SJSA1 (cell line): ENCODE measurements at regions not wholly inside any gene's neighbourhood (a gene's known extent, or its start where the extent isn't known, plus 50 kb on each side); places are given as distances from the start of the nearest gene placed in this dataset.

Source experiments
- DNase-seq, 2 experiments: peaks; one replicate each; pipeline ENCODE4 v3.0.0-alpha.2; 2015 to 2020; ENCODE audit warnings: low spot score in 2 of 2, low read depth in 1 of 2
- H3K27ac ChIP-seq: fragments of 250-450 bp; sonication (Bioruptor Pico); 2 replicates; pipeline ENCODE4 v1.5.1; 2020; ENCODE audit warnings: mild to moderate bottlenecking, moderate library complexity
- H3K27me3 ChIP-seq: fragments of 250-450 bp; sonication (Bioruptor Pico); replicated peaks from 2 replicates; pipeline ENCODE4 v1.5.1; 2020; ENCODE audit warnings: mild to moderate bottlenecking, moderate library complexity
- H3K36me3 ChIP-seq: fragments of 250-450 bp; sonication (Bioruptor Pico); 2 replicates; pipeline ENCODE4 v1.5.1; 2020; ENCODE audit warnings: mild to moderate bottlenecking
- H3K4me1 ChIP-seq: fragments of 250-450 bp; sonication (Bioruptor Pico); replicated peaks from 2 replicates; pipeline ENCODE4 v1.6.1; 2021; ENCODE audit warnings: mild to moderate bottlenecking
- H3K4me3 ChIP-seq: fragments of 250-450 bp; sonication (Bioruptor Pico); 2 replicates; pipeline ENCODE4 v1.5.1; 2020; ENCODE audit warnings: mild to moderate bottlenecking
- H3K9me3 ChIP-seq: fragments of 250-450 bp; sonication (Bioruptor Pico); replicated peaks from 2 replicates; pipeline ENCODE4 v1.5.1; 2020; ENCODE audit warnings: mild to moderate bottlenecking

DNA sequence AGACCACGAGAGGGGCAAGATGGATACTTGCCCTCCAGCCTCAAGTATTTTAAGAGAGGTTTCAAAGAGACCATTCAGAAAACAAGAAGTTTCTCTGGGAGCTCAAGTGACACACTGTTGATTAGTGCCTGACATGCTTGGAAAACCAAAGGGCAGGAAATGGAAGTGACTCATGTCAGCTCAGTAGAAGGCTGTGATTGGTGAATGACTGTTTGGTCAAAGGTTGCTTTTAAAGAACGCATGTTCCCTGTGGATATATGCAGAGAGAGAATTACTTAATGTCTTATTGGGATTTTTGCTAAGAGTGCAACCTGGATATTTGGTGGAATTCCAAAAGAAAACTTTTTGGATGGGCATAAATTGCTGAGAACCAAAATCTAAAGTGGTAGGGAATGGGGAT is 549.9 kb downstream of the XIRP2 start:
- Histone ChIP-seq H3K27ac (no peak overlapping the region), H3K4me3 (no peak overlapping the region), H3K27me3 (no peaks in the 10 kb centered on the region), H3K4me1 (no peaks in the 10 kb centered on the region), H3K36me3 (no peaks in the 10 kb centered on the region), H3K9me3 (no peaks in the 10 kb centered on the region)
- DNase-seq = no peak

DNA sequence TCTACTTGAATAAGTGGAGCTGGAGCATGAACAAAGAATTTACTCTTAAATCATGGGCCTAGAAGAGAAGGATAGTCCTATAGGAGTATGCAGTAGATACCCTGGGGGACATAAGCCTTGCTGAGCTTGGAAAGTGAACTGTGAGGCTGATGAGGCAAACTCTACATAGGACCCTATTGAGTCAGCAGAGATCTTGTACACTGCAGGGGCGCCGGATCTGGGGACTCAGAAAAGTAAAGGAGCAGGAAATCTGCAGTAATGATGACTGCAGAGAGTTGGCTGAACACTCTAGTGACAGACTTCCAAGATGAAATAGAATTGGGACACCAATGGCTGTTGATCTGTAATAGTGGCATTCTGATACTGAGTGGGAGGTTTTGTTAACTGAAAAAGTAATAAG is 543.7 kb downstream of the XIRP2 start:
- H3K27ac ChIP-seq = no peak overlapping the region
- DNase-seq = no peak
- no peaks in the 10 kb centered on the region for H3K4me1 ChIP-seq
- no peaks in the 10 kb centered on the region for H3K9me3 ChIP-seq
- no peak overlapping the region for H3K4me3 ChIP-seq
- no peaks in the 10 kb centered on the region for H3K36me3 ChIP-seq
- no peaks in the 10 kb centered on the region for H3K27me3 ChIP-seq

DNA sequence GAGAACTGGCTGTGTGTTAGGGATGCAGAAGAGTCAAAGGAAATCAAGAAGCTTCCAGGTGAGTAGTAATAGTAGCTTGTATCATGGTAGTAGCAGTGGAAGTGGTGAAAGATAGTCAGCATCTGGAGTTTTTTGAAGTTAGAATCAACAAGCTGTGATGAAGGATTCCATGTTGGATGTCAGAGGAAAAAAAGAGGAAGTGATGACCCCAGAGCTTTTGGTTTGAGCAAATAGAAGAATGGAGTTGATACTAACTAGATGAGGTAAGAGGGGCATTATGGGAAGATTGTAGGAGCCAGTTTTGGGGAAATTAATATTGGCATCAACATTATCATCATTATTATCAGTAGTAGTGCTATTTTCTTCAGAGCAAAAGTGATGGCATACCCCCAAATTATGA is 542.2 kb downstream of the XIRP2 start:
- Histone ChIP-seq H3K36me3 (no peaks in the 10 kb centered on the region), H3K27ac (no peak overlapping the region), H3K9me3 (no peaks in the 10 kb centered on the region), H3K27me3 (no peaks in the 10 kb centered on the region), H3K4me1 (no peaks in the 10 kb centered on the region), H3K4me3 (no peak overlapping the region)
- DNase-seq = no peak

DNA sequence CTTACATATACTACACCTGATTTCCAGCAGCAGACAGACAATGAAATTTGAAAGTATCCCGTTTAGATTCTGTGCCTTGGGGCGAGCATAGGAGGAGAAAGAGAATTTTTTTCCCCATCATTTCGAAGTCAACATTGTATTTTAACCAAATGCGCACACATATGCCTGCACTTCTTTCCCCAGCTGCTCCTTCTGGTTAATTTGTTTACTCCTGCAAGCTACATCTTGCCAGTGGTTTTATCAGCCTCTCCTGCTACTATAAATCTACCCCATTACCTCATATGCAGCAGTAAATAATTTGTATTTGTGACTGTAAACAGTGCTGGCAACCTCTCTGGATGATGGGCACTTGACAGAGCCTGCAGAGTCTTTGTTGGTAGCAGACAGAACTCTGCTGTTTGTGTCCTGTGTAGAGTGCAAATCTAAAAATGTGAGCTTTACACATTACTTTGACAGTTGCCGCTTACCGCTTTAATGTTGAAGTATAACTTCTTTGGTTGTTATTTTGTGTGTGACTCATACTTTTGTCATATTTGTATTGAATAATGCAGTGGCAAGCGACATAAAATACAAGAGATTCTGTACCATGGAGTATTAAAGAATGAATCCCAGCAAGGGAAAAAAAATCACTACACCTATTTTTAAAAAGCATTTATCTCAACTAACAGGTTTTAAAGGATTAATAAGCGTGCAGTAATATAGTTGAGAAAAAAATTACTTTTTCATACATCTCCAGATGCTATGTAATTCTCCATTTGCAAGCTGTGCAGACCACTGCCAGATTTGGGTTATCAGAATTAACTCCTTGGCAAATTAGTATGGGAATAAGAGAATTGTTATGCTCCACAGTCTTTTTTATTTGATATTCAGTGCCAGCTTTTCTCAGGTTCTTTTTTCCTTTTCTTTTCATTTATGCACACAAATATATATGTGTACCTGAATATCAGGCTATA is 536.8 kb downstream of the XIRP2 start:
- no peaks in the 10 kb centered on the region for H3K27me3 ChIP-seq
- H3K27ac ChIP-seq = no peak overlapping the region
- H3K4me1 ChIP-seq = no peaks in the 10 kb centered on the region
- H3K4me3 ChIP-seq = no peak overlapping the region
- no peaks in the 10 kb centered on the region for H3K9me3 ChIP-seq
- H3K36me3 ChIP-seq = no peaks in the 10 kb centered on the region
- DNase-seq = no peak

DNA sequence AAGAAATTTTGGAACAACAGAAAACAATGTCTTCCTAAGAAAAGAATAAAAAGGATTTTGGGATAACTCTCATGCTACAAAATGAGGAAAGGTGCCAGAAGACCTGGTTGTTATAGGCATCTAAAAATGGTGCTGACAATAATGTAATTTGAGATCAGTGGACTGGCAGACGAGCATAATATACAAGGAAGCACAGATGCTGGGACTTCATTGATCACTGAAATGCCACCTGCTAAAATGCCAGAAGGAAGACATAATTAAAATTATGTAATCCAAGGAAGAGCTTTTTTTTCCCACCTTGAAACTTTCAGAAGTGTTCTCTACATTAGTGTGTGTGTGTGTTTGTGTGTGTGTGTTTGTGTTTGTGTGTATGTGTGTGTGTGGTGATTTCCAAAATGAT is 535.9 kb downstream of the XIRP2 start:
- no peaks in the 10 kb centered on the region for H3K27me3 ChIP-seq
- DNase-seq = no peak
- no peaks in the 10 kb centered on the region for H3K4me1 ChIP-seq
- H3K27ac ChIP-seq = no peak overlapping the region
- H3K9me3 ChIP-seq = no peaks in the 10 kb centered on the region
- H3K4me3 ChIP-seq = no peak overlapping the region
- H3K36me3 ChIP-seq = no peaks in the 10 kb centered on the region

DNA sequence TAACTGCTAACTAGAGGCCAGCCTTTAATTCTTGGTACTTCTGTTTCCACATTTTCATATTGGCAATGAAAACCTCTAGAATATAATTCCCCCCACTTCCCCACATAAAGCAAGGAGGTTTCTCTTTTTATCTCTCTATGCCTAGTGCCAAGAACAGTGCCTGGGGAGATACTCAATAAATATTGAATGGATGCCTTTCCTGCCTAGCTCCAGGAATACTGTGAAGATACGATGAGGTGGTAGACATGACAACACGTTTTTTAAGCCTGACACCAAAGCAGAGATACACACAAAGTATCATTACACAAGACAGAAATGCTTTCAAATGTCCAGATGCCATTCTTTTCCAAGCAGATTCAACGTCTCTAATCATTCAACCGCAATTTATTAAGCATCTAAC is 535.5 kb downstream of the XIRP2 start:
- Histone ChIP-seq H3K27me3 (no peaks in the 10 kb centered on the region), H3K9me3 (no peaks in the 10 kb centered on the region), H3K4me3 (no peak overlapping the region), H3K36me3 (no peaks in the 10 kb centered on the region), H3K4me1 (no peaks in the 10 kb centered on the region), H3K27ac (no peak overlapping the region)
- DNase-seq = no peak

DNA sequence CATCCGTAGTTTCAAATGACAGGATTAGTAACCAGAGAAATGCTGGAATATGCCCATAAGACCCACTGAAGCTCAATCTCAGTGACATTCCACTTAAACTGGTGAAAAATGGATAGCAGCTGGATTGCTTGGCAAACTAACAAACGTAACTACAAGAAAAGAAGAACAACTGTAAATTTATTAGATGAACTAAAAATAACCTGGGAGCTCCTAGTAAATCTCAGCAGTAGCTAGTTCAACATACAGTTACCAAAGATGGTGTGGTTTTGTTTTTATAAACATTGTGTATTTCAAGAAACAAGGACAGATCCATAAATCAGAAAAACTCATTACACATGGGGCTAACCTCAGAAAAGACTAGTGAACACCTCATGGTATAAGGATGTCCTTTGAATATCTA is 531.9 kb downstream of the XIRP2 start:
- no peak for DNase-seq
- Histone ChIP-seq H3K27ac (no peak overlapping the region), H3K9me3 (no peaks in the 10 kb centered on the region)

DNA sequence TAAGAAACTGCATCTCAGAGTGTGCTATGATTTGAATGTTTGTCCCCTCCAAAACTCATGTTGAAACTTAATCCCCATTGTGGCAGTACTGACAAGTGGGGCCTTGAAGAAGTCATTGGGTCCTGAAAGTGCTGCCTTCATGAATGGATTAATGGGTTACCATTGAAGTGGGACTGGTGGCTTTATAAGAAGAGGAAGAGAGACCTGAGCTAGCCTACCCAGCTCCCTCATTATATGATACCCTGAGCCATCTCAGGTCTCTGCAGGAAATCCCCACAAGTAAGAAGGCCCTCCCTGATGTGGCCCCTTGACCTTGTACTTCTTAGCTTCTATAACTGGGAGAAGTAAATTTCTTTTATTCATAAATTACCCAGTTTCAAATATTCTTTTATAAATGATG is 526.8 kb downstream of the XIRP2 start:
- H3K27me3 ChIP-seq = no peaks in the 10 kb centered on the region
- no peak overlapping the region for H3K27ac ChIP-seq
- no peaks in the 10 kb centered on the region for H3K36me3 ChIP-seq
- H3K9me3 ChIP-seq = no peaks in the 10 kb centered on the region
- H3K4me1 ChIP-seq = no peaks in the 10 kb centered on the region
- no peak overlapping the region for H3K4me3 ChIP-seq
- DNase-seq = no peak

More for the DNA sequence above, 531.9 kb downstream of the XIRP2 start:
- Histone ChIP-seq H3K27me3 (no peaks in the 10 kb centered on the region), H3K4me3 (no peak overlapping the region), H3K36me3 (no peaks in the 10 kb centered on the region), H3K4me1 (no peaks in the 10 kb centered on the region)

DNA sequence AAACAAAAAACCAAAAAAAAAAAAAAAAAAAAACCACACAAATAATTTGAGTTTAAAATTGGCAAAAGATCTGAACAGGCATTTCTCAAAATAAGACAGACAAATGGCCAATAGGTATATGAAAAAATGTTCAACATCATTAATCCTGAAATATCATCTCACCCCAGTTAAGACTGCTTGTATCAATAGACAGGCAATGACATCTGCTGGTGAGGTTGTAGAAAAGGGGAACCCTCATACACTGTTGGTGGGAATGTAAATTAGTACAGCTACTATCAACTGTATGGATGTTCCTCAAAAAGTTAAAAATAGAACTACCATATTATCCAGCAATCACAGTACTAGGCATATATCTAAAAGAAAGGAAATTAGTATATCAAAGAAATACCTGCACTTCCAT is 523.1 kb downstream of the XIRP2 start:
- H3K4me1 ChIP-seq = no peaks in the 10 kb centered on the region
- no peak overlapping the region for H3K27ac ChIP-seq
- H3K27me3 ChIP-seq = no peaks in the 10 kb centered on the region
- H3K36me3 ChIP-seq = no peaks in the 10 kb centered on the region
- no peak overlapping the region for H3K4me3 ChIP-seq
- DNase-seq = no peak
- H3K9me3 ChIP-seq = no peaks in the 10 kb centered on the region

DNA sequence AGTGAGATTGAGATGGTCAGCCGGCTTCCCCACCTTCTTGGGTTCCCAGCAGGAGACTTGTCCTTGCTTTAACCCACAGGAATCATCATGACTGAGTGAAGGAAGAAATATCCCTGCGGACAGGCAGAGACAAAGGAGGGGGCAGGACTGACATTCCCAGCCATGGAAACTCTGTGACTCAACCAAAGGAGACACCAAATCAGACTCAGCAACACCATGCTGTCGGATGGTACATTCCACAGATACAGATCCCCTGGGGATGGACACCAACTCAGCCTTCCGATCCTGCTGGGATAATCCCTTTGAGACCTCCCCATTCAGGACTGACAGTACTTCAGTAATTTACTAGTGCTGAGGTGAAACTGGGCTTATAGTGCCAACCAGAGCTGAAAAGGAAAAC is 518.3 kb downstream of the XIRP2 start:
- Histone ChIP-seq H3K9me3 (no peaks in the 10 kb centered on the region), H3K36me3 (no peaks in the 10 kb centered on the region), H3K4me1 (no peaks in the 10 kb centered on the region), H3K27me3 (no peaks in the 10 kb centered on the region), H3K4me3 (no peak overlapping the region), H3K27ac (no peak overlapping the region)
- DNase-seq = no peak

DNA sequence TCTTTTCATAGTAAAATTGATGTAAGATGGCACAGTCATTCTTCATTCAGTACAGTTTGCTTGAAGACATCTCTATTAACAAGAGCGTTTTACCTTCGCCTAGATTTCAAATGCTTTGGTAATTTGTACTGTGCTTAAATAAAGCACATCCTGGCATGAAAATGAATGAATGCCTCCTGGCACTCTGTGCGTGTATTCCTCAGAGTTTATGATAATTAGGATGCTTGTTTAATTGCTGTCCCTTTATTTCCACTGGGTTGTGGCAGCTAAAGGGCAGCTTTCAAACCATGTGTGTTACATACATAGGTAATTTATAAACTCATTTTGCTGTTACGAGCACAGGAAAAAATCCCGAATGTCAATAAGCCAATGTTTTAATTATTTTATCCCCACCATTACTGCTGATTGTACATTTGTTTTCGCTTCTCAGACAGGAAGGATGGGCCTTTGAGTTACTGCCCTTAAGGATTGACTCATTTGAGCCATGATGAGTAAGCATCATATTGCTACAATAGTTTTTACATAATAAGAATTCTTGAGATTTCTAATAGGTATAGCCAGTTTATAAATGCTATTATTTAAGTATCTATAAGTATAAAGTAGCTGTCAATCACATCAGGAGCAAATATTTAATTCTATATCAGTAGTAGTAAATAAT is 516.5 kb downstream of the XIRP2 start:
- H3K4me1 ChIP-seq = no peaks in the 10 kb centered on the region
- no peak overlapping the region for H3K4me3 ChIP-seq
- no peak for DNase-seq
- H3K27ac ChIP-seq = no peak overlapping the region
- no peaks in the 10 kb centered on the region for H3K9me3 ChIP-seq
- no peaks in the 10 kb centered on the region for H3K36me3 ChIP-seq
- no peaks in the 10 kb centered on the region for H3K27me3 ChIP-seq

DNA sequence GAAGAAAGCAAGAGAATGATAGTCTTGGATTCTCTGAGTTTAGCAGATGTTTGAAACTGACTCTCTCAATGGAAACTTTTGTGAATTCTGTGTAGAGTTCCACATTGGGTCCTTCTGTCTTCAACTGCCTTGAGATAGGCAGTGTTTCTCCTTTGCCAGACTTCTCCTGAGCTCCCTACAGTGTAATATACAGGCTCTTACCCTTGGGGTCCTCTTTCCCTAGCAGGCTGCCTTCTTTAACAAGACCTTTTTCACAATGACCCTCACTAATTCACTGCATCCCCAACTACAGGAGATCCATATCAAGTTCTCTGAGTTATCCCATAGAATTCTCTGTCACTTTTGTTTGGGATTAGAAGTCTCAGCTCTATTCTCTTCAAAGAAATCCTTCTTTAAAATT is 513.0 kb downstream of the XIRP2 start:
- Histone ChIP-seq H3K9me3 (no peaks in the 10 kb centered on the region), H3K4me3 (no peak overlapping the region), H3K27ac (no peak overlapping the region), H3K36me3 (no peaks in the 10 kb centered on the region), H3K4me1 (no peaks in the 10 kb centered on the region), H3K27me3 (no peaks in the 10 kb centered on the region)
- no peak for DNase-seq

DNA sequence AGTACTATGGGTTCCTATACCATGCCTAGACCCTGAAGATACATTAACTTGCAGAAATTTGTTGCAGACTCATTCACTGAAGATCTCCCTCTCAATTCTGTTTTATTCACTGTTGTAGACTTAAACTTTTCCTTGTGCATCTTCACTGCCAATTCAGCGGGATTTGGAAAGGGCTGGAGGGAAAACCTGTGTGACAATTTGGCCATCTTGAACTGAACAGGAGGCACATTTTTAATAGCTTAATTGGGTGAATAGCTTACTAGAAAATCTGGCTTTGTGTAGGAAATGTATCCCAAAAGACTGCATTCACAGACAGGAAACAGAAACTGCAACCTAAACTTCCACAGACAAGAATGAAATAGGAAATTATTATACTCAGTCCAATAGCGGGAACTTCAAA is 512.3 kb downstream of the XIRP2 start:
- Histone ChIP-seq H3K9me3 (no peaks in the 10 kb centered on the region), H3K36me3 (no peaks in the 10 kb centered on the region), H3K4me1 (no peaks in the 10 kb centered on the region), H3K4me3 (no peak overlapping the region), H3K27me3 (no peaks in the 10 kb centered on the region), H3K27ac (no peak overlapping the region)
- DNase-seq = no peak

DNA sequence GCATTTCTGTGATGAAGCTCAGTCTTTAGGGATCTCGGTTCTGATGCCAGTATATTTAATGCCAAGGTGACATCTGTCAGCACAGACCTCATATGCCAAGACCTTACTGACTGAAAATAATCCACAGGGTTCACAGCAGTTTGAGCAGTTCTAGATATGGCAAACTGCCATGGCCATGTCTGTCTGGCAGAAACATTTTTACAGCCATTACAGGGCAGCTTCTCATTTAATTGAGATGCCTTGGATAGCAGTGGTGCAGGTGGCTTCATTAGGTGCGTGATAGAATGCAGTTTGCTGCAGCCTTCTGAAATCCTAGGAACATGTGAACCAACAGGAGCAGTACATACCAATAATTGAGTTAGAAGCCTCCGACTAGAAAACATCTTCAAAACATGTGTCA is 510.6 kb downstream of the XIRP2 start:
- DNase-seq = no peak
- no peaks in the 10 kb centered on the region for H3K9me3 ChIP-seq
- H3K4me1 ChIP-seq = no peaks in the 10 kb centered on the region
- H3K4me3 ChIP-seq = no peak overlapping the region
- H3K36me3 ChIP-seq = no peaks in the 10 kb centered on the region
- no peaks in the 10 kb centered on the region for H3K27me3 ChIP-seq
- H3K27ac ChIP-seq = no peak overlapping the region
